OCI-LY3 (cell line): ENCODE measurements at regions not wholly inside any gene's neighbourhood (a gene's known extent, or its start where the extent isn't known, plus 50 kb on each side); places are given as distances from the start of the nearest gene placed in this dataset.

Source experiments
- EZH2phosphoT487 ChIP-seq: fragments of 200-600 bp; shearing (Covaris generic); IDR thresholded peaks from 2 replicates; pipeline ENCODE4 v1.6.1; 2018; ENCODE audit warnings: antibody characterized with exemption, mixed run types, low read depth
- TF ChIP-seq, protein P1 (sequence below): fragments of 200-600, 300-600 bp; sonication (generic); IDR thresholded peaks from 2 replicates; pipeline ENCODE4 v1.5.1; 2014; ENCODE audit warnings: antibody characterized with exemption, low read length, low read depth

DNA sequence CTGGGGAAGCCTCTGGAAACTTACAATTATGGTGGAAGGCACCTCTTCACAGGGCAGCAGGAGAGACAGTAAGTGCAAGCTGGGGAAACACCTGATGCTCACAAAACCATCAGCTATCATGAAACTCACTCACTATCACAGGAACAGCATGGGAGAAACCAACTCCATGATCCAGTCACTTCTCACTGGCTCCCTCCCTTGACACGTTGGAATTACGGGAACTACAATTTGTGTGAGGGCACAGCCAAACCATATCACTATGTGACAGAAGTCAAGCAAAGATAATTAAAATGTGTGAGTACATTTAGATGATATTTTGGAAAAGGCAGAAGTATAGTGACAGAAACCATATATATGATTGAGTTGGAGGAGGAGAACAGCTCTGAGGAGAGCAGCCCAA is 474.0 kb upstream of the OLFM3 start:
- TF ChIP-seq, protein P1, sequence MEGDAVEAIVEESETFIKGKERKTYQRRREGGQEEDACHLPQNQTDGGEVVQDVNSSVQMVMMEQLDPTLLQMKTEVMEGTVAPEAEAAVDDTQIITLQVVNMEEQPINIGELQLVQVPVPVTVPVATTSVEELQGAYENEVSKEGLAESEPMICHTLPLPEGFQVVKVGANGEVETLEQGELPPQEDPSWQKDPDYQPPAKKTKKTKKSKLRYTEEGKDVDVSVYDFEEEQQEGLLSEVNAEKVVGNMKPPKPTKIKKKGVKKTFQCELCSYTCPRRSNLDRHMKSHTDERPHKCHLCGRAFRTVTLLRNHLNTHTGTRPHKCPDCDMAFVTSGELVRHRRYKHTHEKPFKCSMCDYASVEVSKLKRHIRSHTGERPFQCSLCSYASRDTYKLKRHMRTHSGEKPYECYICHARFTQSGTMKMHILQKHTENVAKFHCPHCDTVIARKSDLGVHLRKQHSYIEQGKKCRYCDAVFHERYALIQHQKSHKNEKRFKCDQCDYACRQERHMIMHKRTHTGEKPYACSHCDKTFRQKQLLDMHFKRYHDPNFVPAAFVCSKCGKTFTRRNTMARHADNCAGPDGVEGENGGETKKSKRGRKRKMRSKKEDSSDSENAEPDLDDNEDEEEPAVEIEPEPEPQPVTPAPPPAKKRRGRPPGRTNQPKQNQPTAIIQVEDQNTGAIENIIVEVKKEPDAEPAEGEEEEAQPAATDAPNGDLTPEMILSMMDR: no peak
- TF ChIP-seq EZH2phosphoT487: no peak
